Activated CD8-positive, alpha-beta T cell treated with anti-CD3 and anti-CD28 coated beads for 36 hours (primary cell): ENCODE measurements at regions not wholly inside any gene's neighbourhood (a gene's known extent, or its start where the extent isn't known, plus 50 kb on each side); places are given as distances from the start of the nearest gene placed in this dataset.

Experiments
- ATAC-seq: fragments of 200-7000 bp; cut with Tn5 transposase; one replicate; pipeline ENCODE4 v1.10.0; 2021; ENCODE audit warnings: mild to moderate bottlenecking, moderate library complexity
- CTCF ChIA-PET: fragments of 350-600 bp; sonication (Branson Sonifier 250); formaldehyde crosslinking; loops from one replicate; lab custom pipeline; 2021; ENCODE audit warnings: antibody characterized with exemption; lab: Charles Lee
- POLR2A ChIA-PET: fragments of 350-600 bp; sonication (Branson Sonifier 250); formaldehyde crosslinking; loops from one replicate; lab custom pipeline; 2021; ENCODE audit warnings: antibody characterized with exemption; lab: Charles Lee
- DNase-seq: peaks from one replicate; pipeline ENCODE4 v3.0.0-alpha.2; 2020
- H3K27ac Mint-ChIP-seq: one replicate; pipeline ENCODE4 v1.8.0; 2021; ENCODE audit warnings: mild to moderate bottlenecking, mixed read lengths
- H3K27me3 Mint-ChIP-seq: one replicate; pipeline ENCODE4 v1.8.0; 2021; ENCODE audit warnings: mixed read lengths
- H3K36me3 Mint-ChIP-seq: one replicate; pipeline ENCODE4 v1.8.0; 2021; ENCODE audit warnings: low read depth, mixed read lengths
- H3K4me1 Mint-ChIP-seq: one replicate; pipeline ENCODE4 v1.8.0; 2021; ENCODE audit warnings: low read depth, mixed read lengths
- H3K4me3 Mint-ChIP-seq: one replicate; pipeline ENCODE4 v1.8.0; 2021; ENCODE audit warnings: mild to moderate bottlenecking, moderate library complexity, mixed read lengths
- H3K9me3 Mint-ChIP-seq: one replicate; pipeline ENCODE4 v1.8.0; 2021; ENCODE audit warnings: mixed read lengths
- CTCF ChIP-seq: fragments of 200-600 bp; IDR thresholded peaks from one replicate; pipeline ENCODE4 v1.8.0; 2022; ENCODE audit warnings: antibody characterized with exemption, mild to moderate bottlenecking
- intact Hi-C: fragments of 100-400 bp; cut with micrococcal nuclease; formaldehyde crosslinking; loops from one replicate; pipeline ENCODE4 v1.10.0; 2022

- ChIA-PET POLR2A (no interaction called here), CTCF (no interaction called here)
- H3K9me3 Mint-ChIP-seq, result no peaks in the 10 kb centered on the region
- no peak for TF ChIP-seq CTCF
- DNase-seq (no peak), ATAC-seq (no peak)
- H3K4me1 Mint-ChIP-seq, result no peaks in the 10 kb centered on the region
- intact Hi-C loops, result no loop called here
- no peaks in the 10 kb centered on the region for H3K36me3 Mint-ChIP-seq
- H3K27me3 Mint-ChIP-seq, result no peaks in the 10 kb centered on the region
- H3K4me3 Mint-ChIP-seq, result no peak overlapping the region
- H3K27ac Mint-ChIP-seq, result no peak overlapping the region
Observed at GRCh38 chr13:83568019-83568418, 314.3 kb downstream of the SLITRK1 start.

GRCh38 chr13:83563499-83563898 is 318.8 kb downstream of the SLITRK1 start:
- no peaks in the 10 kb centered on the region for H3K4me1 Mint-ChIP-seq

GRCh38 chr13:83557845-83558244 is 324.4 kb downstream of the SLITRK1 start:
- ChIA-PET CTCF (no interaction called here), POLR2A (no interaction called here)
- Mint-ChIP-seq H3K4me3 (no peak overlapping the region), H3K9me3 (no peaks in the 10 kb centered on the region), H3K27me3 (no peaks in the 10 kb centered on the region), H3K36me3 (no peaks in the 10 kb centered on the region), H3K4me1 (no peaks in the 10 kb centered on the region), H3K27ac (no peak overlapping the region)
- no peak for TF ChIP-seq CTCF
- DNase-seq (no peak), ATAC-seq (no peak)
- intact Hi-C loops, result no loop called here

More at GRCh38 chr13:83563499-83563898, 318.8 kb downstream of the SLITRK1 start:
- no peaks in the 10 kb centered on the region for H3K27me3 Mint-ChIP-seq
- POLR2A ChIA-PET, result no interaction called here
- CTCF ChIA-PET, result no interaction called here
- DNase-seq (no peak), ATAC-seq (no peak)
- no peaks in the 10 kb centered on the region for H3K9me3 Mint-ChIP-seq
- TF ChIP-seq CTCF, result no peak
- intact Hi-C loops, result no loop called here
- H3K4me3 Mint-ChIP-seq, result no peak overlapping the region
- H3K27ac Mint-ChIP-seq, result no peak overlapping the region
- no peaks in the 10 kb centered on the region for H3K36me3 Mint-ChIP-seq

GRCh38 chr13:83549671-83550070 is 332.6 kb downstream of the SLITRK1 start:
- Mint-ChIP-seq H3K4me1 (no peaks in the 10 kb centered on the region), H3K4me3 (no peak overlapping the region), H3K36me3 (no peaks in the 10 kb centered on the region), H3K9me3 (peaks cover 1% of the 10 kb centered on the region), H3K27me3 (no peaks in the 10 kb centered on the region), H3K27ac (no peak overlapping the region)
- ATAC-seq, result no peak
- CTCF ChIA-PET, result no interaction called here
- no peak for DNase-seq
- POLR2A ChIA-PET, result no interaction called here
- intact Hi-C loops, result no loop called here
- TF ChIP-seq CTCF, result no peak

GRCh38 chr13:83547043-83547442 is 335.2 kb downstream of the SLITRK1 start:
- ChIA-PET CTCF (no interaction called here), POLR2A (no interaction called here)
- Mint-ChIP-seq H3K36me3 (no peaks in the 10 kb centered on the region), H3K27me3 (no peaks in the 10 kb centered on the region), H3K9me3 (peaks cover 3% of the 10 kb centered on the region), H3K27ac (no peak overlapping the region), H3K4me1 (no peaks in the 10 kb centered on the region), H3K4me3 (no peak overlapping the region)
- no peak for ATAC-seq
- TF ChIP-seq CTCF, result no peak
- intact Hi-C loops, result no loop called here
- DNase-seq, result no peak
